ENCODE measurements at regions not wholly inside any gene's neighbourhood (a gene's known extent, or its start where the extent isn't known, plus 50 kb on each side); places are given as distances from the start of the nearest gene placed in this dataset.

GRCh38 chr18:22335731-22336198 lies 82.0 kb downstream of the CTAGE1 start:
- TF ChIP-seq CTCF (IDR thresholded peaks at IDR 0.05; ENCODE audit: poor library complexity) (no peak), EZH2 (IDR thresholded peaks at IDR 0.05; ENCODE audit: borderline replicate concordance) (no peak)

Data from hepatocyte (in vitro differentiated cells).